ENCODE measurements at regions not wholly inside any gene's neighbourhood (a gene's known extent, or its start where the extent isn't known, plus 50 kb on each side); places are given as distances from the start of the nearest gene placed in this dataset.
"Not testable (repeated sequence)": the region's sequence is repeated elsewhere in the genome, so short reads cannot be mapped to it uniquely, and the experiment has no call there.

GRCh38 chr4:77450006-77450405 lies 155.6 kb upstream of the CXCL13 start:
- no peak for DNase-seq

- no peak for DNase-seq
Observed at GRCh38 chr4:77451530-77451929, 154.1 kb upstream of the CXCL13 start.

GRCh38 chr4:77452117-77452516 lies 153.5 kb upstream of the CXCL13 start:
- not testable (repeated sequence) for DNase-seq

DNA sequence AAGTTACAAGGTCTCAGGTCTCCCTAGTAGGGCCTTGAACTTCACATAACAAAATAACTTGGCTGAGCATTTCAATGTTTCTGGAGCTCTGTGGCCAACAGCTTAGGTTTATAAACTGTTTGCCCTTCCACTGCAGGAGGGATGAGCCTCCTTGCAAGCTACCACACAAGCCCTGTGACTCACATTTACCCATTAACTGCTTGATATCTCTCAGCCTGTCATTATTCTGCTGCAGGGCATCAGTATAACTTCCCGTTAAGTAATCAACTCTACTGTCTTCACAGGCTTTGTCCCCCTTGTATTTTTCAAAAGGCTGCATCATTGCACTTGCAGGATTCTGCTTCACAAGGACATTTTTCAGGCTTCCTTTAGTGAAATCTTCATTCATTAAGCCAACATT lies 151.7 kb upstream of the CXCL13 start:
- DNase-seq = no peak

DNA sequence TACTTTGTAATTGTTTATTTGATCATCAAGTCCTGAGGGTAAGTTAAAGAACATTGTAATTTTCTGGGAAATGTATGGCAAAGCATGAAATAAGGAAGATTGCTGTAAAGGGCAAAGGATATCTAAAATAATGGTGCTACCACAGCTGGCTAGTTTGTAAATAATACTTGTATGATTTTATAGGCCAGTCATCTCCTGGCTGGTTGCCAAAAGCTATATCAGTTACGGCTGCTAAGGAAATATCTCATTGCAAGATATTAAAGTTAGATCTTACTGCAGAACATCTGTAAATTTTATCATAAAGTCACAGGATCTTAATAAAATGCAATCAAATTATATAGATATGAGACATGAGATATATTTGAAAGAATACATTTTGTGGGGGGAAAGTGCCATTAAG lies 150.8 kb upstream of the CXCL13 start:
- DNase-seq = no peak

DNA sequence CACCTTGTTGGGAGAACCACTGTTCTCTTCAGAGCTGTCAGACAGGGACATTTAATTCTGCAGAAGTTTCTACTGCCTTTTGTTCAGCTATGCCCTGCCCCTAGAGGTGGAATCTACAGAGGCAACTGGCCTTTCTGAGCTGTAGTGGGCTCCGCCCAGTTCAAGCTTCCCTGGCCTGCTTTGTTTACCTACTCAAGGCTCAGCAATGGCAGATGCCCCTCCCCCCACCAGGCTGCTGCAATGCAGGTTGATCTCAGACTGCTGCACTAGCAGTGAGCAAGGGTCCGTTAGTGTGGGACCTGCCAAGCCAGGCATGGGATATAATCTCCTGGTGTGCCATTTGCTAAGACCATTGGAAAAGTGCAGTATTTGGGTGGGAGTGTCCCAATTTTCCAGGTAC lies 141.5 kb upstream of the CXCL13 start:
- not testable (repeated sequence) for DNase-seq

- peak; percentile 18 for DNase-seq
Observed at GRCh38 chr4:77465271-77465670, 140.3 kb upstream of the CXCL13 start.

DNA sequence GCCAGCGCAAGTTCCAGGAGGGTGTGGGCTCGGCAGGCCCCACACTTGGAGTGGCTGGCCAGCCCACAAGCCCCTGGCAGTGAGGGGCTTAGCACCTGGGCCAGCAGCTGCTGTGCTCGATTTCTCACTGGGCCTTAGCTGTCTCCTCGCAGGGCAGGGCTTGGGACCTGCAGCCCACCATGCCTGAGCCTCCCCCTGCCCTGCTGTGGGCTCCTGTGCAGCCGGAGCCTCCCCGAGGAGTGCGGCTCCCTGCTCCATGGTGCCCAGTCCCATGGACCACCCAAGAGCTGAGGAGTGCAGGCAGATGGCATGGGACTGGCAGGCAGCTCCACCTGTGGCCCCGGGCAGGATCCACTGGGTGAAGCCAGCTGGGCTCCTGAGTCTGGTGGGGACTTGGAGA lies 139.2 kb upstream of the CXCL13 start:
- no peak for DNase-seq

GRCh38 chr4:77471821-77472495 lies 133.7 kb upstream of the CXCL13 start:
- no peak for DNase-seq

DNA sequence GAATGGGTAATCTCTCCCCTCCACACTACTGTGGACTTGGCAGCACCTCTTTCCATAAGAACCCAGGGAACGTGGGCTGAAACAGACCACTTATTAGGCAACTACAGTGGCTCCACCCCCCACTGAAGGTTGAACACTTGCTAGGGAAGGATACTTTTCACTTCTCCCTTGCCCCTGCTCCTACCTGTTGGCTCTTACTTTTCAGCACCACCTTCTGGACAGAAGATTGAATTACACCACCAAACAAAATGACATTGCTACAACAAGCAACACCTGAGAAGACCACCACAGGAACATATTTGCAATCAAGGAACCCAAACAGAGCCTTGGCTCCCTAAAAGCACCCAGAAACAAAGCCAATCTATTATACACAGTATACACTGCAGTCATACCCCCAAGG lies 132.1 kb upstream of the CXCL13 start:
- peak; percentile 8 for DNase-seq

DNA sequence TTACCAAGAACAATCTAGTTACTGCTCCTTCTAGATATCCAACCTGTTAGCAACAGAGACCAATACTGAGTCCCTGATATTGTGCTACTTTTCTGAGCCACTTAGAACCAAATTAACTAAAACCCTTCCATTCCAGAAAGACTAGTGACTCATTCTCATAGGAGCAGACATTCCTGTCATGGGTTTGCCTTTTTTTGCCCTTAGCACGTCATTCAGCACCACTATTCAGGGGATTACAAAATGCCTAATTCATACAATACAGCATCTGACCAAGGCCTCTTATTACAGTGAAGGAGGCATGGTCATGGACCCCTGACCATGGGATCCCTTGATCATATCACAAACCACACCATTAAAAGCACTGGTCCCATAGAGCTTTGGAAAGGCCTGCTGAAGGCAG lies 123.8 kb upstream of the CXCL13 start:
- no peak for DNase-seq

GRCh38 chr4:77488882-77489281 lies 116.7 kb upstream of the CXCL13 start:
- DNase-seq = no peak

DNA sequence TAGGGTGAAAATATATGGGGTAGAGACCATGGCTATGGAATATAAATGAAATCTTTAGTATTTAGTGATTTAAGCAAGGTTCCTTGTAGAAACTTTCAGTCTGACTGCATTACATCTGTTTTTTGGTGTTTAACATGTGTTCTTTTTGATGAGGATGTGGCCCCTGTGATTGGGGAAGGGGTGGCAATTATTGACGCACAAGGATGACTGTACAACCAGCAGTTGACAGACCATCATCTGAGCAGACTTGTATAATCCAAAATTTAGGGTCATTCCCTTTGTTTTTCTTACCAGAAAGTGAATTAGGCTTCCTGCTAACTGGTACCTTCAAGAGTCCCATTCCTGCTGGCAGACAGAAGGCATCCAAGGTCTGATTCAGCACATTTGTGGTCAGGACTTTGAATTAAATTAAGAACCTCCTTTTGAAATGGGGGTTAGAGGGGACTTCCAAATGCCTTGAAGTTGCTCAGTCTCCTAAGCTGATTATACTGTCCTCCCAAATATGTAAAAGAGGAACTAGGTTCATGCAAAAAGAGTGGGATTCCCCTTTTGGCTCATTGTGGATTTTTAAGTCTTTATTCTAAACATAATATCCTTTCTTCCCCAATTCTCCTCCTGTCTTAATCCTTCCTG lies 112.4 kb upstream of the CXCL13 start:
- DNase-seq = no peak

GRCh38 chr4:77493829-77494551 lies 111.6 kb upstream of the CXCL13 start:
- no peak for DNase-seq

GRCh38 chr4:77496457-77496856 lies 109.2 kb upstream of the CXCL13 start:
- DNase-seq = no peak

GRCh38 chr4:77500801-77501200 lies 104.8 kb upstream of the CXCL13 start:
- no peak for DNase-seq

- DNase-seq = no peak
Observed at GRCh38 chr4:77501240-77501639, 104.4 kb upstream of the CXCL13 start.

DNA sequence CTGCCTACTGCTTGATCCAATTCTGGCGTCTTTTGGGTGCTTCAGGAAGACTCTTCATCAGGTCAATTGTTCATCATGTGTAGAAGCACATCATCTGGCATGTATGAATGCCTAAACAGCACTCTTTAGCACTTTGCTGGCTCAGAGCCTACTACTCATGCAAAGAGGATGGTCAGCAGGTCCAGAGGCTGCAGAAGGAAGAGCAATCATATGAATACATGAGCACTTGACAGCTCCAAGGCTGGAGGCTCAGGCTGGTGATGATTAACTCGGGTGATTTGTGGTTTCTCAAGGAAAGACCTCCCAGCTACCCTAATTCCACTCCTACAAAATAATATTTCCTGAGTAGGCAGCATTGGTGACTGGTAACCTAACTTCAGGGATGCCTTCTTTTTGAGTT lies 103.8 kb upstream of the CXCL13 start:
- DNase-seq = peak; percentile 53

- no peak for DNase-seq
Observed at GRCh38 chr4:77504407-77504806, 101.2 kb upstream of the CXCL13 start.

- no peak for DNase-seq
Observed at GRCh38 chr4:77505275-77505957, 100.2 kb upstream of the CXCL13 start.

- DNase-seq = no peak
Observed at GRCh38 chr4:77505958-77506319, 99.7 kb upstream of the CXCL13 start.

DNA sequence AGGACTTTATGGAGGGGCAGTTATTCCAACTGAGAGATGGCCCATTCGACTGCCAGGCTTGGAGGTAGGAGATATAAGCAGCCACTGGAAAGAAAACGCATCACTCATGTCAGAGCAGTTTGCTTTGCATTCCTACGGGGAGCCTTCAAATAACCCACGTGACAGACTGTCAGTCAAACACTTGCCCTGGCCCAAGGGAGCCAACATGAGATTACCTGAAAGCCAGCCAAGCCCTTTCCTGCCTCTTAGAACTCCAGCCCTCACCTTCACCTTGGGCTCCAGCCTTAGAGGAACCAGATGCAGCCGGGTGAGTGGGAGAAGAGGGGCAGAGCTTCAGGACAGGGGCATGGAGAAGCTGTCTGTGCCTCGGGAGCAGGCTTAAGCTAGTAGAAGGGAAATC lies 95.3 kb upstream of the CXCL13 start:
- no peak for DNase-seq

- DNase-seq = no peak
Observed at GRCh38 chr4:77525538-77525937, 80.1 kb upstream of the CXCL13 start.

DNA sequence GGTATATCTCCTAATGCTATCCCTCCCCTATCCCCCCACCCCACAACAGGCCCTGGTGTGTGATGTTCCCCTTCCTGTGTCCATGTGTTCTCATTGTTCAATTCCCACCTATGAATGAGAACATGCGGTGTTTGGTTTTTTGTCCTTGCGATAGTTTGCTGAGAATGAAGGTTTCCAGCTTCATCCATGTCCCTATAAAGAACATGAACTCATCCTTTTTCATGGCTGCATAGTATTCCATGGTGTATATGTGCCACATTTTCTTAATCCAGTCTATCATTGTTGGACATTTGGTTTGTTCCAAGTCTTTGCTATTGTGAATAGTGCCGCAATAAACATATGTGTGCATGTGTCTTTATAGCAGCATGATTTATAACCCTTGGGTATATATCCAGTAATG lies 77.7 kb upstream of the CXCL13 start:
- not testable (repeated sequence) for DNase-seq

Data from kidney glomerular epithelial cell (primary cell).